Kasumi-1 (cell line): ENCODE measurements at regions not wholly inside any gene's neighbourhood (a gene's known extent, or its start where the extent isn't known, plus 50 kb on each side); places are given as distances from the start of the nearest gene placed in this dataset.
"Not testable (repeated sequence)": the region's sequence is repeated elsewhere in the genome, so short reads cannot be mapped to it uniquely, and the experiment has no call there.

ENCODE experiments used
- DNase-seq, 2 experiments: peaks; one replicate each; lab custom pipeline; 2025; lab: John Stamatoyannopoulos, UW

- no peak for DNase-seq
Measured at GRCh38 chr20:40276301-40276700, 412.7 kb downstream of the MAFB start.

DNA sequence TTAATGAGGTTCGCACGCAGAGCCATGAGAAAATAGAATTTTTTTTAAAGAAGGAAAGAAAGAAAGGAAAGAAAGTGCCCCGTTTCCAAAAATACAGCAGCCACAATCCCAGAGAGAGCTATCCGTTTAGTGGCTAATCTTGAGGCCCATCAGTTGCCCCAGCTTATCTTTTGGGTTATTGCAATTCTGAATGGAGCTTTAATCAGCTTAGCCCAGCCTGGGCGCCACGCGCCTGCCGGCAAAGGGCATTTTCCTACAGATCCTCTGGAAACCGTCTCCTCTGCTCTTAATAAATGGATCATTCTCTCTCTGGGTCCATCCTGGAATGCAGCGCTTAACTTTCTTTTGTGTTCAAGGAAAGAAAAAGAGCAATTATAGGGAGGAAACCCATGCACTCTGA lies 413.3 kb downstream of the MAFB start:
- DNase-seq: no peak

DNA sequence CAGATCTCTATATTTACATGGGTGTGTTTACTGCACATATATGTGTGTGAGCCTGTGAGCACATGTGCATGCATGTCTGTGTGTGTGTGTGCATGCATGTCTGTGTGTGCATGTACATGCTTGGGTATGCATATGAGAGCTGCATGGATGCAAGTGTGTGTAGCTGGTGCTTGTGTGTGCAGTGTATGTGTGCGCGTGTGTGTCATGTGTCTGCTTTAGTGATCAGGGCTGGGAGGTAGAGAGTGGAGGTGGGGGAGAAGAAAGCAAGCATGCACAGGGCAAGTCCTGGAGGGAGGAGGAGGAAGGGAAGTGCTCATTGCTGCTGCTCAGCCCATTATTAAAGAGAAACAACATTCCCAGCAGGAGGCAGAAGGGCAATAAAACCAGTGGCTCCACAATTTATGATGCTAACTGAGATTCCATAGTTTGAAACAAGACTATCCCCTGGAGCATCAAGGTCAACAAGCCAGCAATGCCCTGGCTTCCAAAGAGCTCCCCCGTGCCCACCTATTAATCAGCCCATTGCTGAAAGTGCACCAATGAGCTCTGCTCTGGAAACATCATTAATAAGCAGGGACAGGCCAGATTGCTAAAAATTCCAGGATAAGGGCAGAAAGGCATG lies 414.0 kb downstream of the MAFB start:
- DNase-seq: no peak

GRCh38 chr20:40269274-40269673 lies 419.8 kb downstream of the MAFB start:
- DNase-seq: not testable (repeated sequence)

GRCh38 chr20:40268321-40269075 lies 420.5 kb downstream of the MAFB start:
- DNase-seq: no peak

DNA sequence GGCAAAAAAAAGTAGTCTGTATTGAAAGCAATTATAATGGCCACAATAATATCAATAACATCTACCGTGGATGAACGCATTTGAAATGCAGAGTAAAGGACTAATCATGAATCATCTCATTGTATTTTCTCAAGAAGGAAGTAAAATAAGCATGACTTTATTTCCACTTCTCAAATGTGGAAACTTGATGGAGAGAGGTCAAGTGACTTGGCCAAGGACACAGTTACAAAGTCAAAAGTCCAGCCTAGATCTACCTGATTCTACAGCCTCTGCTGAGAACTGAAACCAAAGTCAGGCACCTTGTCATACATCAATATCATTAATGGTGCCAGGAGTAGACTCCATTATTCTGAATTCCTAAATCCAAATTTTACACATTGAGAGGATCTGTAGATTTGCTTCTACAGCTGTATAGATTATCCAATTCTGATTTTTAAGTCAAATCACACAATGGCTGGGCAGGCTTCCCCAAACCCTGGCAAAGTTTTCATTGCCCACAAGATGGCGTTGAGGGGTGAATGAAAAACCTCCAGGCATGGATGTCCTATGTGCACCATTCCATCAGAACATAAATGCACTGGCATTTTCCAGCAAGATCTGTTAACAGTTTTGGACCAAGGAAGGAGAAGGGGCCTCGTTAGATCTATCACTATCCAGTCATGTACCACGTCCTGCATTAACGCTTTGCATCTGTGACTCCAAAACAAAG lies 423.1 kb downstream of the MAFB start:
- DNase-seq: peak; percentile 16 to 19

- DNase-seq: no peak
Measured at GRCh38 chr20:40262219-40262618, 426.8 kb downstream of the MAFB start.

DNA sequence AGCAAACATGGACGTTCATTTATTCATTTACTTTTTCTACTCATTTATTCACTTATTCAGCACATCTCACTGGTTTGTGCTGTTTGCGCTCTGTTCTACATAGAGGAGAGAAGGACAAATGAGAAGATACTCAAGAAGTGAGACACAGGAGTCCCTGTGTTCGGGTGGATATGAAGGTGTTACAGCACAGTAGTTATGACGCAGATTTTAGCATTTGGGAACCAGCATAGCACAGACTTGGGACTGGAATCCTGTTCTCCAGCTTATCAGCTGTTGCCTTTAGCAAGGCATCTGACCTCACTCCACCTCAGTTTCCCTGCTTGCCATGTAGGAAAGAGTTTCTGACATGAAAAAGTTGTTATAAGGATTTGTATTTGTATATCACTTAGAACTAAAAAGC lies 430.1 kb downstream of the MAFB start:
- no peak for DNase-seq

- DNase-seq: no peak
Measured at GRCh38 chr20:40257763-40258162, 431.3 kb downstream of the MAFB start.

- no peak for DNase-seq
Measured at GRCh38 chr20:40255365-40255764, 433.7 kb downstream of the MAFB start.

- no peak for DNase-seq
Measured at GRCh38 chr20:40254023-40254772, 434.8 kb downstream of the MAFB start.

DNA sequence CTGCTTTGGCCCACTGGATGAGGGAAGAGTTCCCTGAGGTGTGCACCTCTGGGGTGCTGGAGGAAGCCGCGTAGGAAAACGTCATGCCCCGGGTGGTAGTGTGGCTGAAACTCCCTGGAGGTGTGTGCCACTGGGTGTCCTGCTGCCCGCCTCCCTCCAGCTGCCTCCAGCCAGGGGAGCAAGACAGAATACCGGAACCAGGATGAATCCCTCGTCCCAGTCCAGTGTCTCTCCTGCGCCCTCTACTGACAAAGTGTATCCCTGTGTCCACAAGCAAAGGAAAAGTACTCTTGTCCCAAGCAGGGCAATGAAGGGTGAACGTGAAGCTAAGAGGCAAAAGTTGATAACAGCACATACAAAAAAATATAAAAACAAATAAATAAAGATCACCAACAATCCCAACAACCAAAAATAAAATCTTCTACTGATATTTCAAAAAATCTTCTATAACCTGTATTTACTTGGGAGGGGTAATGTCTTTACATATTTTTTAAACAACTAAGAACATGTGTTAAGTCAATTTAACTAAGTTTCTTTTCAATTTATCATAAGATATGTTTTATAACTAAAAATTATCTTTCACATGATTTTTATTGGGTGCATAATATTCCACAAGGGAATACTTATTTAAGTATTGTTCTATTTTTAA lies 437.6 kb downstream of the MAFB start:
- peak; percentile 3 to 13 for DNase-seq

DNA sequence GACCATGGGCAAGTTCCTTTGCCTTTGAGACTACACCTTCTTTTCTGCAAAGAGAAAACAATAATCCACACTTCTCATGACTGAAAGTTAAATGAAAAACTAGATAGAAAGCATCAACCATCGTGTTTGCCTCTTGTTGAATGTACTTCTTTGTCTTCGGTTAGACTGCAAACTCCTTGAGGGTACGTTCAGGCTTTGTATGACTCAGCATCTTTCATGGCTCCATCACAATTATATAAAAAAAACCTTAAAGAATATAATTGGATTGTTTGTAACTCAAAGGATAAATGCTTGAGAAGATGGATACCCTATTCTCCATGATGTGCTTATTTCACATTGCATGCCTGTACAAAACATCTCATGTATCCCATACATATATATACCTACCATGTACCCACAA lies 439.2 kb downstream of the MAFB start:
- DNase-seq: no peak

- no peak for DNase-seq
Measured at GRCh38 chr20:40245829-40246228, 443.2 kb downstream of the MAFB start.

DNA sequence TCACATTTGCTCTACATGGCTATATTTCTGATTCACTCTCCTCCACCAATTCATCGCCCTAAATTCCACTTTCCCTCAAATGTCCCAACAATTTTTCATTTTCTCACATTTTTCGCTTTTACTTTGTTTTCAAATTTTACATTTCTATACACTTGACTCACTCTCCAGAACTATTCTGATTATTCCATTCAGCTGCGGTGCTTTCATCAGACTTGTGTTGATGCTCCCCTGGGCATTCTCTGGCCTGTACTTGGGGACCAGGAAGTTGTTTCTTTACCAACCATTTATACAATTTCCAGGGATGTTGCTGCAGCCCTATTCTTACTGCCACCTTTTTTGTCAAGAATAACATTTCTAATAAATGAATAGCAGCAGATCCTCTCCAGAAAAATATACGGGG lies 444.8 kb downstream of the MAFB start:
- DNase-seq: no peak

DNA sequence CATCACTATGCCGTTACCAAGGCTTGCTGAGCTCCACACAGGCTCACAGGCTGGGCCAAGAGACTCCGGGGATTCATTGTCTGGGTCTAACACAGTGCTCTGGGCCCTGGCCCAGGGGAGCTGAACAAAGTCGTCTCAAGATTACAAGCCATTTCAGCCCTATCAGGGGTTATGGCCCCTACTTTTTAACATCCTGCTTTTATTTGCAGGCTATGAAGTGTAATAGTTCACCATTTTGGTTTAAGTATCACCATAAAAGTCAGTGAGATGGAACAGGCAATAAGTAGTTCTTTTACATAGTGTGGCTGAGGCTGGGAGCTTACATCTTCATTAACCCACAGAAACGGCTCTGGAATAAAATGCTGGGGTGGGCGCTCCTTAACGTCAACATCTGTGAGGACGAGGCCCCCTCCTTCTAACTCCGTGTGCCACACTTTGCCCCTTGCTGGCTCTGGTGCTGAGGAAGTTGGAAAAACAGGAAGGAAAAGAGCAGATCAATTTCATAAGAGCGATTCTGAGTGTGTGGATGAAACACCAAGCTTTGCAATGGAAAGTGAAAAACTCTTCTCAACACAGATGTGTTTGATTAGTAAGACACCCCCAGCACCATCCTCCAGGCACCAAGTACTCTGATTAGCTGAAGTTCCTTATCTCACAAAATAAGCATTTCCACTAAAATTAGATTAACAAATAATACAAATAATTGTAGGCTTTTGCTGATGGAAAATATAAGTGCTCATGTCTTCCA lies 447.3 kb downstream of the MAFB start:
- no peak for DNase-seq

GRCh38 chr20:40238511-40238910 lies 450.5 kb downstream of the MAFB start:
- no peak for DNase-seq

DNA sequence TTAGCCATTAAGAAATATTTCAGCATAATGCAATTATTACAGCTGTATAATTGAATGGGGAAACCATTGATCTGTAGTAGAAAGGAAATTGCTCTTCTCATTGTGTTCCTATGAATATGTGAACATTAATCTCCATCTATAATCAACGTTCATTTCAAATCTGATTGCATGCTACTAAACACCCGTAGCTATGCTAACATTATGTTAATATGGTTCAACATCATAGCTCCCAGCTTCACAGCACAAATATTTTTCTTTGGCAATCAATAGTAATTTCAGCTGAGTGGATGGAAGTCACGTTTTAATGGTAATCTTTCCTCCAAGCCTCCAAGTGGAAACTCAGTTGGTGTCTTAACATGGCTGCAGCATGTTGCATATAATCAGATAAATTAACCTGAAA lies 454.4 kb downstream of the MAFB start:
- no peak for DNase-seq

GRCh38 chr20:40233406-40233805 lies 455.6 kb downstream of the MAFB start:
- no peak for DNase-seq

DNA sequence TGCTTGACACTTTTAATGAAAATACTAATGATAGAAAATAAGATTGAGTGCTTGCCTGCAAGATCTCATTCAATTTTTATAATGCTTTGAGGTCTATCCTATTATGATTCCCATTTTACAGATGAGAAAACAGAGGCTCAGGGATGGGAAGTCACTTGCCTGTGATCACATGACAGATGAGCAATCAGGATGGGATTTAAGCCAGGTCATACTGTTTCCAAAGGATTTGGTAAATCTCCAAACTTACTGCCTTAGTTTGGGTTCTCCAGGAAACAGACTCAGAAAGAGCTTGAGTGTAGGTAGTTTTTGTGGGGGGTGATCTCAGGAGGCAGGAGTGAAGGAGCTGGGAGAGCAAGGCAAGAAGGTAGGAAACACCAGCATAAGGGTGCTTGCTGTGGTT lies 456.3 kb downstream of the MAFB start:
- no peak for DNase-seq

DNA sequence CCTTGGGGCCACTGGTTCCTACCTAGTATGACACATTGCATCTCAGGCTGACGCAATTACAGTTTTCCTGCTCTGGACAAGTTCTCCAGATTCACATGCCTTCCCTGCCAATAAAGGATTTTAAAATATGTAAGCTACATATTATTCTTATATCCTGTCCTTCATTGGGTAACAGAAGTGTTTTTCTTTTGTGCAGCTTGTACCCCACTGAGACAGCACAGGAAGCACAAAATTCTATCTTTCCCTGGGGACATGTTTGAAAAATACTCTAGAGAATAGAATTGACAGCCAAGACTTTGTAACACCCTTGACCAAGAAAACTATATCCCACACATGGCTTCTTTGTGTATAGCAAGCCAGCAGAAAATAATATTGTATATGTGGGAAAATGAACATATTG lies 456.8 kb downstream of the MAFB start:
- no peak for DNase-seq
